Endodermal cell (in vitro differentiated cells): ENCODE measurements at regions not wholly inside any gene's neighbourhood (a gene's known extent, or its start where the extent isn't known, plus 50 kb on each side); places are given as distances from the start of the nearest gene placed in this dataset.

ENCODE experiments used
- DNase-seq: peaks from one replicate; pipeline ENCODE4 v3.0.0-alpha.2; 2017
- H3K27ac ChIP-seq: 2 replicates; pipeline ENCODE4 v1.5.1; 2013; ENCODE audit warnings: mild to moderate bottlenecking, low read depth, low read length, moderate library complexity
- H3K27me3 ChIP-seq: 2 replicates; pipeline ENCODE4 v1.6.1; 2013; ENCODE audit warnings: mild to moderate bottlenecking, low read length, moderate library complexity; ENCODE audit not compliant: insufficient read depth, control insufficient read depth, poor library complexity, severe bottlenecking
- H3K36me3 ChIP-seq: 2 replicates; pipeline ENCODE4 v1.7.0; 2013; ENCODE audit warnings: mild to moderate bottlenecking, low read length, moderate library complexity; ENCODE audit not compliant: control insufficient read depth, insufficient read depth
- H3K4me1 ChIP-seq: one replicate; pipeline ENCODE4 v1.7.0; 2013; ENCODE audit warnings: low read length; ENCODE audit not compliant: control insufficient read depth, insufficient read depth
- H3K4me3 ChIP-seq: 2 replicates; pipeline ENCODE4 v1.5.1; 2013; ENCODE audit warnings: mild to moderate bottlenecking, low read length, moderate library complexity
- H3K9ac ChIP-seq: 2 replicates; pipeline ENCODE4 v1.6.1; 2013; ENCODE audit warnings: mild to moderate bottlenecking, low read length, moderate library complexity; ENCODE audit not compliant: poor library complexity, severe bottlenecking; ENCODE audit errors: extremely low read depth
- H3K9me3 ChIP-seq: 2 replicates; pipeline ENCODE4 v1.6.1; 2013; ENCODE audit warnings: mild to moderate bottlenecking, low read length, moderate library complexity; ENCODE audit not compliant: control insufficient read depth
- H3K27ac Mint-ChIP-seq: 2 replicates; pipeline ENCODE4 v1.8.0; 2020; ENCODE audit warnings: mixed read lengths
- H3K27me3 Mint-ChIP-seq: 2 replicates; pipeline ENCODE4 v1.8.0; 2021; ENCODE audit warnings: mild to moderate bottlenecking, mixed read lengths; ENCODE audit not compliant: insufficient read depth
- H3K36me3 Mint-ChIP-seq: 2 replicates; pipeline ENCODE4 v1.8.0; 2020; ENCODE audit warnings: low read depth, mixed read lengths
- H3K4me1 Mint-ChIP-seq: 2 replicates; pipeline ENCODE4 v1.8.0; 2020; ENCODE audit warnings: mixed read lengths
- H3K4me3 Mint-ChIP-seq: 2 replicates; pipeline ENCODE4 v1.8.0; 2020; ENCODE audit warnings: mild to moderate bottlenecking, moderate library complexity, mixed read lengths
- H3K9me3 Mint-ChIP-seq: 2 replicates; pipeline ENCODE4 v1.8.0; 2020; ENCODE audit warnings: mild to moderate bottlenecking, mixed read lengths
- CTCF ChIP-seq: fragments of 200-600 bp; sonication (generic); conservative IDR thresholded peaks from 2 replicates; pipeline ENCODE4 v1.5.0; 2021; ENCODE audit warnings: antibody characterized with exemption, mild to moderate bottlenecking
- WGBS, 2 experiments: methylation state at CpG; one replicate each; pipeline versions ENCODE4 v1.1.5 to v1.1.7; 2013; ENCODE audit warnings: missing lambda C conversion rate in 2 of 2, mixed read lengths in 1 of 2; ENCODE audit not compliant: insufficient coverage in 1 of 2, insufficient read length in 1 of 2; 5-methylcytosine and 5-hydroxymethylcytosine counted together

DNA sequence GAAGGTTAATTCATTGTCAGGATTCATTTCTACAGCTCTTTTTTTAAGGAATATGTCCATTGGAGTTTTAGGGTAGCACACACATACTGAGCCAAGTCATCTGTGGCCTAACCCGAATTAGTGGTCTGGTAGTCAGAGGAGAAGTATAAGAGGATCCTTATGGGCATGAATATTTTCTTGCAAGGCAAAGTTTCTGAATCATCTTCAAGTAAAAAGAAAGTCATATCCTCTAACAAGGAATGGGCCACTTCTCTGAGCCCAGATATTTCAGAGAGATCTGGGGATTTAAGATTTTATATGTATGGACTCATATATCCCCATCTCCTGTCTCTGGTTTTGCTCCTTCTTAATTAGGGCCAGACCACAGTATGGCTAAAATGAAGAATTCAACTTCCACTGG lies 99.2 kb upstream of the CDH8 start:
- H3K36me3 Mint-ChIP-seq: no peaks in the 10 kb centered on the region
- no peak for TF ChIP-seq CTCF
- peaks cover 10% of the 10 kb centered on the region for H3K9me3 ChIP-seq
- H3K4me3 Mint-ChIP-seq: no peak overlapping the region
- 91 to 100% methylated on average over 1 of the region's 1 CpG for WGBS, 2 experiments
- H3K4me3 ChIP-seq: no peak overlapping the region
- no peaks in the 10 kb centered on the region for H3K27me3 Mint-ChIP-seq
- DNase-seq: no peak
- no peak overlapping the region for H3K27ac ChIP-seq
- H3K9ac ChIP-seq: no peak overlapping the region
- no peaks in the 10 kb centered on the region for H3K27me3 ChIP-seq
- H3K27ac Mint-ChIP-seq: no peak overlapping the region
- H3K4me1 Mint-ChIP-seq: no peaks in the 10 kb centered on the region
- peaks cover 21% of the 10 kb centered on the region for H3K9me3 Mint-ChIP-seq
- no peaks in the 10 kb centered on the region for H3K4me1 ChIP-seq
- no peaks in the 10 kb centered on the region for H3K36me3 ChIP-seq

- 68 to 77% methylated on average over 2 to 4 of the region's 4 CpGs for WGBS, 2 experiments
- no peak for TF ChIP-seq CTCF
These were observed 93.9 kb upstream of the CDH8 start for GRCh38 chr16:62130101-62130500.

DNA sequence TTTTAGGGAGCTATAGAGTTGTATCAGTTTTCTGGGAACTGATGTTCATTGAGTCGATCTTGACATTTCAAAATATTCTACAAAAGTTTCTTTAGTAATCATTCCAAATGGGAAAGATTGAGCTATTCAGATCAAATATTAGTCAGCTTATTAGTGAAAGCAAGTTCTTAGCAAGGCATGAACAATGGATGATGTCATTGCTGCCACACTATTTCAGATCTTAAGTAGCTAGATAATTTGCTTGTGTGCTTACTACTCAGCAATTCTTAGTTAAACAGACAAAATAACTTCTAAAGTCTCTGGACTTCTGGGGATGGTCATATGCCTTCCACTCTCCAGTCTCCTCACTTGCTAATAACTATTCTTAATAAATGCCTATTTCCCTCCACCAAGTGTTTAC lies 69.0 kb upstream of the CDH8 start:
- Mint-ChIP-seq H3K4me1 (no peaks in the 10 kb centered on the region), H3K27ac (no peak overlapping the region), H3K27me3 (no peaks in the 10 kb centered on the region), H3K9me3 (peaks cover 10% of the 10 kb centered on the region), H3K4me3 (no peak overlapping the region), H3K36me3 (no peaks in the 10 kb centered on the region)
- no peak overlapping the region for H3K4me3 ChIP-seq
- no peaks in the 10 kb centered on the region for H3K36me3 ChIP-seq
- H3K9me3 ChIP-seq: peaks cover 15% of the 10 kb centered on the region
- H3K4me1 ChIP-seq: no peaks in the 10 kb centered on the region
- no peak for DNase-seq
- 80 to 100% methylated on average over 1 of the region's 1 CpG for WGBS, 2 experiments
- no peak overlapping the region for H3K9ac ChIP-seq
- no peaks in the 10 kb centered on the region for H3K27me3 ChIP-seq
- no peak for TF ChIP-seq CTCF
- H3K27ac ChIP-seq: no peak overlapping the region

More at GRCh38 chr16:62130101-62130500, 93.9 kb upstream of the CDH8 start:
- DNase-seq: no peak
- Mint-ChIP-seq H3K27ac (no peak overlapping the region), H3K36me3 (no peaks in the 10 kb centered on the region), H3K4me1 (no peaks in the 10 kb centered on the region), H3K4me3 (no peak overlapping the region), H3K9me3 (peaks cover 21% of the 10 kb centered on the region), H3K27me3 (no peaks in the 10 kb centered on the region)
- Histone ChIP-seq H3K9ac (no peak overlapping the region), H3K36me3 (no peaks in the 10 kb centered on the region), H3K9me3 (peaks cover 10% of the 10 kb centered on the region), H3K27ac (no peak overlapping the region), H3K4me3 (no peak overlapping the region), H3K27me3 (no peaks in the 10 kb centered on the region), H3K4me1 (no peaks in the 10 kb centered on the region)
